PC-9 (cell line): ENCODE measurements at regions not wholly inside any gene's neighbourhood (a gene's known extent, or its start where the extent isn't known, plus 50 kb on each side); places are given as distances from the start of the nearest gene placed in this dataset.

Source experiments
- BruUV-seq: library from RNA; stranded (reverse); fragments of 400-500 nt; replicated peaks from 2 replicates; lab custom pipeline; 2021; lab: Mats Ljungman, UMichigan
- CTCF ChIA-PET: fragments of 300-600 bp; sonication (Branson Sonifier 250); formaldehyde crosslinking; loops from one replicate; lab custom pipeline; 2022; ENCODE audit warnings: antibody characterized with exemption; lab: Charles Lee
- POLR2A ChIA-PET: fragments of 300-600 bp; sonication (Branson Sonifier 250); formaldehyde crosslinking; loops from one replicate; lab custom pipeline; 2022; ENCODE audit warnings: antibody characterized with exemption; ENCODE audit not compliant: unreplicated experiment; lab: Charles Lee
- DNase-seq, 2 experiments: peaks; one replicate each; pipeline versions ENCODE4 v3.0.0 to v3.0.0-alpha.2; 2015 to 2022; ENCODE audit warnings: mixed read lengths in 1 of 2
- H2AFZ ChIP-seq: fragments of 200-600 bp; sonication (generic); 2 replicates; pipeline ENCODE4 v1.8.1; 2017; ENCODE audit warnings: antibody characterized with exemption
- H3F3A ChIP-seq: fragments of 200-600 bp; sonication (generic); 2 replicates; pipeline ENCODE4 v1.8.1; 2017; ENCODE audit warnings: antibody characterized with exemption, mild to moderate bottlenecking, low read depth; ENCODE audit not compliant: insufficient read depth
- H3K27ac ChIP-seq: fragments of 200-600 bp; sonication (generic); 2 replicates; pipeline ENCODE4 v1.6.1; 2016; ENCODE audit warnings: mixed run types
- H3K27me3 ChIP-seq: fragments of 200-600 bp; sonication (generic); 2 replicates; pipeline ENCODE4 v1.6.1; 2016; ENCODE audit warnings: low read depth, mixed run types; ENCODE audit not compliant: insufficient read depth
- H3K36me3 ChIP-seq: fragments of 200-600 bp; sonication (generic); 2 replicates; pipeline ENCODE4 v1.6.1; 2016; ENCODE audit warnings: low read depth, mixed run types
- H3K4me1 ChIP-seq: fragments of 200-600 bp; sonication (generic); replicated peaks from 2 replicates; pipeline ENCODE4 v1.6.1; 2016; ENCODE audit warnings: mixed run types; ENCODE audit not compliant: insufficient read depth
- H3K4me2 ChIP-seq: fragments of 200-600 bp; sonication (generic); 2 replicates; pipeline ENCODE4 v1.6.1; 2017; ENCODE audit warnings: mixed run types
- H3K4me3 ChIP-seq: fragments of 200-600 bp; sonication (generic); 2 replicates; pipeline ENCODE4 v1.6.1; 2016; ENCODE audit warnings: mixed run types
- H3K79me2 ChIP-seq: fragments of 200-600 bp; sonication (generic); 2 replicates; pipeline ENCODE4 v1.6.1; 2017; ENCODE audit warnings: low read depth, mixed run types
- H3K9me2 ChIP-seq: fragments of 200-600 bp; sonication (generic); 2 replicates; pipeline ENCODE4 v1.8.1; 2017; ENCODE audit warnings: mild to moderate bottlenecking; ENCODE audit not compliant: insufficient read depth
- H3K9me3 ChIP-seq: fragments of 200-600 bp; sonication (generic); 2 replicates; pipeline ENCODE4 v1.8.1; 2016; ENCODE audit warnings: low read depth; ENCODE audit not compliant: insufficient read depth
- H4K20me1 ChIP-seq: fragments of 200-600 bp; sonication (generic); 2 replicates; pipeline ENCODE4 v1.8.1; 2017; ENCODE audit not compliant: insufficient read depth
- EZH2 ChIP-seq: fragments of 200-600 bp; sonication (generic); IDR thresholded peaks from 2 replicates; pipeline ENCODE4 v1.8.0; 2017; ENCODE audit warnings: antibody characterized with exemption, low read depth
- intact Hi-C: fragments of 100-400 bp; cut with micrococcal nuclease; formaldehyde crosslinking; loops from one replicate; pipeline ENCODE4 v1.10.0; 2022; ENCODE audit not compliant: unreplicated experiment
- TF ChIP-seq, protein P1 (sequence below): fragments of 200-600 bp; sonication (generic); conservative IDR thresholded peaks from 2 replicates; pipeline ENCODE4 v1.6.1; 2017; ENCODE audit warnings: mixed run types, antibody characterized with exemption, mild to moderate bottlenecking, moderate library complexity

- Histone ChIP-seq H3K27me3 (peaks cover 77% of the 10 kb centered on the region), H3K36me3 (no peaks in the 10 kb centered on the region), H3K4me1 (no peaks in the 10 kb centered on the region), H4K20me1 (no peaks in the 10 kb centered on the region), H3K4me2 (no peak overlapping the region), H3K27ac (no peak overlapping the region), H3K4me3 (no peak overlapping the region), H3K79me2 (no peaks in the 10 kb centered on the region), H3F3A (no peaks in the 10 kb centered on the region), H3K9me3 (no peaks in the 10 kb centered on the region), H3K9me2 (no peaks in the 10 kb centered on the region), H2AFZ (no peak overlapping the region)
- intact Hi-C loops = no loop called here
- no peak for DNase-seq
- no TSS peak for BruUV-seq
- CTCF ChIA-PET = no interaction called here
- TF ChIP-seq EZH2 = no peak
- TF ChIP-seq, protein P1, sequence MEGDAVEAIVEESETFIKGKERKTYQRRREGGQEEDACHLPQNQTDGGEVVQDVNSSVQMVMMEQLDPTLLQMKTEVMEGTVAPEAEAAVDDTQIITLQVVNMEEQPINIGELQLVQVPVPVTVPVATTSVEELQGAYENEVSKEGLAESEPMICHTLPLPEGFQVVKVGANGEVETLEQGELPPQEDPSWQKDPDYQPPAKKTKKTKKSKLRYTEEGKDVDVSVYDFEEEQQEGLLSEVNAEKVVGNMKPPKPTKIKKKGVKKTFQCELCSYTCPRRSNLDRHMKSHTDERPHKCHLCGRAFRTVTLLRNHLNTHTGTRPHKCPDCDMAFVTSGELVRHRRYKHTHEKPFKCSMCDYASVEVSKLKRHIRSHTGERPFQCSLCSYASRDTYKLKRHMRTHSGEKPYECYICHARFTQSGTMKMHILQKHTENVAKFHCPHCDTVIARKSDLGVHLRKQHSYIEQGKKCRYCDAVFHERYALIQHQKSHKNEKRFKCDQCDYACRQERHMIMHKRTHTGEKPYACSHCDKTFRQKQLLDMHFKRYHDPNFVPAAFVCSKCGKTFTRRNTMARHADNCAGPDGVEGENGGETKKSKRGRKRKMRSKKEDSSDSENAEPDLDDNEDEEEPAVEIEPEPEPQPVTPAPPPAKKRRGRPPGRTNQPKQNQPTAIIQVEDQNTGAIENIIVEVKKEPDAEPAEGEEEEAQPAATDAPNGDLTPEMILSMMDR = no peak
- POLR2A ChIA-PET = no interaction called here
Observed at GRCh38 chr22:48249713-48250268, 1487.3 kb downstream of the TBC1D22A start.

GRCh38 chr22:48248901-48249455 is 1486.5 kb downstream of the TBC1D22A start:
- Histone ChIP-seq H3K4me1 (no peaks in the 10 kb centered on the region), H3K27ac (no peak overlapping the region), H2AFZ (no peak overlapping the region), H3K9me3 (no peaks in the 10 kb centered on the region), H3F3A (no peaks in the 10 kb centered on the region), H3K9me2 (no peaks in the 10 kb centered on the region), H3K27me3 (peaks cover 77% of the 10 kb centered on the region), H4K20me1 (no peaks in the 10 kb centered on the region), H3K4me3 (no peak overlapping the region), H3K36me3 (no peaks in the 10 kb centered on the region), H3K79me2 (no peaks in the 10 kb centered on the region), H3K4me2 (no peak overlapping the region)
- intact Hi-C loops = no loop called here
- POLR2A ChIA-PET = no interaction called here
- no TSS peak for BruUV-seq
- CTCF ChIA-PET = no interaction called here
- TF ChIP-seq, protein P1 = no peak
- TF ChIP-seq EZH2 = no peak
- DNase-seq = no peak

GRCh38 chr22:48247829-48248228 is 1485.4 kb downstream of the TBC1D22A start:
- CTCF ChIA-PET = no interaction called here
- Histone ChIP-seq H3K9me2 (no peaks in the 10 kb centered on the region), H3K4me3 (no peak overlapping the region), H4K20me1 (no peaks in the 10 kb centered on the region), H3K4me2 (no peak overlapping the region), H3F3A (no peaks in the 10 kb centered on the region), H3K9me3 (no peaks in the 10 kb centered on the region), H3K27ac (no peak overlapping the region), H3K36me3 (no peaks in the 10 kb centered on the region), H2AFZ (no peak overlapping the region), H3K4me1 (no peaks in the 10 kb centered on the region), H3K79me2 (no peaks in the 10 kb centered on the region), H3K27me3 (peaks cover 79% of the 10 kb centered on the region)
- intact Hi-C loops = no loop called here
- TF ChIP-seq EZH2 = no peak
- TF ChIP-seq, protein P1 = no peak
- no TSS peak for BruUV-seq
- POLR2A ChIA-PET = no interaction called here
- no peak for DNase-seq
